ENCODE measurements at regions not wholly inside any gene's neighbourhood (a gene's known extent, or its start where the extent isn't known, plus 50 kb on each side); places are given as distances from the start of the nearest gene placed in this dataset.

GRCh38 chr12:19687371-19687770 is 248.1 kb downstream of the AEBP2 start:
- no peak overlapping the region for H3K27ac ChIP-seq
- TF ChIP-seq, protein P1, sequence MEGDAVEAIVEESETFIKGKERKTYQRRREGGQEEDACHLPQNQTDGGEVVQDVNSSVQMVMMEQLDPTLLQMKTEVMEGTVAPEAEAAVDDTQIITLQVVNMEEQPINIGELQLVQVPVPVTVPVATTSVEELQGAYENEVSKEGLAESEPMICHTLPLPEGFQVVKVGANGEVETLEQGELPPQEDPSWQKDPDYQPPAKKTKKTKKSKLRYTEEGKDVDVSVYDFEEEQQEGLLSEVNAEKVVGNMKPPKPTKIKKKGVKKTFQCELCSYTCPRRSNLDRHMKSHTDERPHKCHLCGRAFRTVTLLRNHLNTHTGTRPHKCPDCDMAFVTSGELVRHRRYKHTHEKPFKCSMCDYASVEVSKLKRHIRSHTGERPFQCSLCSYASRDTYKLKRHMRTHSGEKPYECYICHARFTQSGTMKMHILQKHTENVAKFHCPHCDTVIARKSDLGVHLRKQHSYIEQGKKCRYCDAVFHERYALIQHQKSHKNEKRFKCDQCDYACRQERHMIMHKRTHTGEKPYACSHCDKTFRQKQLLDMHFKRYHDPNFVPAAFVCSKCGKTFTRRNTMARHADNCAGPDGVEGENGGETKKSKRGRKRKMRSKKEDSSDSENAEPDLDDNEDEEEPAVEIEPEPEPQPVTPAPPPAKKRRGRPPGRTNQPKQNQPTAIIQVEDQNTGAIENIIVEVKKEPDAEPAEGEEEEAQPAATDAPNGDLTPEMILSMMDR (IDR thresholded peaks at IDR 0.05): no peak
- no peaks in the 10 kb centered on the region for H3K9me3 ChIP-seq
- H3K4me3 ChIP-seq: no peak overlapping the region
- H3K4me1 ChIP-seq: no peaks in the 10 kb centered on the region
- no peaks in the 10 kb centered on the region for H3K27me3 ChIP-seq
- no peak for DNase-seq (ENCODE audit: low spot score)
- no peaks in the 10 kb centered on the region for H3K36me3 ChIP-seq

GRCh38 chr12:19688532-19688931 is 249.2 kb downstream of the AEBP2 start:
- Histone ChIP-seq H3K27ac (no peak overlapping the region), H3K27me3 (no peaks in the 10 kb centered on the region), H3K4me1 (no peaks in the 10 kb centered on the region), H3K9me3 (no peaks in the 10 kb centered on the region), H3K4me3 (no peak overlapping the region), H3K36me3 (no peaks in the 10 kb centered on the region)
- DNase-seq (ENCODE audit: low spot score): no peak
- TF ChIP-seq, protein P1 (IDR thresholded peaks at IDR 0.05): no peak

- Histone ChIP-seq H3K4me3 (no peak overlapping the region), H3K4me1 (no peaks in the 10 kb centered on the region), H3K27me3 (no peaks in the 10 kb centered on the region), H3K9me3 (no peaks in the 10 kb centered on the region), H3K36me3 (no peaks in the 10 kb centered on the region), H3K27ac (no peak overlapping the region)
- DNase-seq (ENCODE audit: low spot score): no peak
- TF ChIP-seq, protein P1 (IDR thresholded peaks at IDR 0.05): no peak
Measured at GRCh38 chr12:19689226-19689625, 249.9 kb downstream of the AEBP2 start.

DNA sequence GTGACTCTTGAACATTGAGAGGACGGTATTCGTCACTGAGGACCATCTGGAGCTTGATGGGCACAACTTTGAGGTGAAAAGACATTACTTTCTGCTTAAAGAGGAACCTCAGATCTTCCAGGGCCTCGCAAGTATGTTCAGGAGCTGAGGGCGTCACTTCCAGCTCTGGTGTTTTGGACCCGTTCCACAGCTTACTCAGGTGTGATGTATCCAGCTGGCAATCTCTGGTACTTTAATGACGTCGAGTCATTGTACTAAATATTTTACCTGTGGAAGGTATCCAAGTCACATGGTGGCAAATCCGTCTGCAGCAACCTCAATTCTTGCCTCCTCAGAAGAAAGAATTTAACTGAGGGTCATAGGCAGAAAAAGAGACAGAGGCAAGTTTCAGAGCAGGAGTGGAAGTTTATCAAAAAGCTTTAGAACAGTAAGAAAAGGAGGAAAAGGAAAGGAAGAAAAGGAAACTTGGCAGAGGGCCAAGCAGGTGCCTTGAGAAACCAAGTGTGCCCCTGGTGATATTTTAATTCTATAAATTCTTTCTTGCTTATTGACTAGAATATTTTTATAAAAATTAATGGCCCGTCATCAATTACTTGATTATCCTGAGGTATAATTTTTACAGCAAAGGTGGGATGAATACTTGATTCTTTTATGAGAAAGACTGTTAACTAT is 250.6 kb downstream of the AEBP2 start:
- Histone ChIP-seq H3K4me3 (no peak overlapping the region), H3K4me1 (no peaks in the 10 kb centered on the region), H3K27ac (no peak overlapping the region), H3K27me3 (no peaks in the 10 kb centered on the region), H3K36me3 (no peaks in the 10 kb centered on the region), H3K9me3 (no peaks in the 10 kb centered on the region)
- TF ChIP-seq, protein P1 (IDR thresholded peaks at IDR 0.05): no peak
- no peak for DNase-seq (ENCODE audit: low spot score)

DNA sequence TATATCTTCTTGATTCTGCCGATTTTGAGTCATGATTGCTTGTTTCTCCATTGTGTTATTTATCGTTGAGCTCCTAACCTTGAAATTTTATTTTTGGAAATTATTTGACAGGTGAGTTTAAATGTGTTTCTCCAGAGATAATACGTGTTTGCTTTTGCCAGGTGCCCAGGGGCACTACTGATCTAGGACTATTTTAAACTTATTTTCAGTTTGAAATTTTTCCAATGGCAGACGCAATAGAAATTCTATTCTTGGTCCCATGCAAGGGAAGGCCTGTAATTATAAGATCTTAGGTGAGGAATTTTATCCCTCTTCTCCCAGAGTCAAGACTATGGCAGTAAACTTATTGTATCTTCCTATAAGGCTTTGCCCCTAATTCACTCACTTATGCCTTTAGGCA is 252.8 kb downstream of the AEBP2 start:
- Histone ChIP-seq H3K4me1 (no peaks in the 10 kb centered on the region), H3K27me3 (no peaks in the 10 kb centered on the region), H3K9me3 (no peaks in the 10 kb centered on the region), H3K36me3 (no peaks in the 10 kb centered on the region), H3K4me3 (no peak overlapping the region), H3K27ac (peak overlapping the region in 1 of 2 donors; percentile 19)
- TF ChIP-seq, protein P1 (IDR thresholded peaks at IDR 0.05): no peak
- DNase-seq (ENCODE audit: low spot score): no peak

- DNase-seq (ENCODE audit: low spot score): no peak
Measured at GRCh38 chr12:19692566-19692965, 253.3 kb downstream of the AEBP2 start.

More at GRCh38 chr12:19692566-19692965, 253.3 kb downstream of the AEBP2 start:
- H3K27ac ChIP-seq: no peak overlapping the region
- no peaks in the 10 kb centered on the region for H3K4me1 ChIP-seq
- no peaks in the 10 kb centered on the region for H3K9me3 ChIP-seq
- no peaks in the 10 kb centered on the region for H3K27me3 ChIP-seq
- TF ChIP-seq, protein P1 (IDR thresholded peaks at IDR 0.05): no peak
- H3K36me3 ChIP-seq: no peaks in the 10 kb centered on the region
- no peak overlapping the region for H3K4me3 ChIP-seq
